MG63 (cell line): ENCODE measurements at regions not wholly inside any gene's neighbourhood (a gene's known extent, or its start where the extent isn't known, plus 50 kb on each side); places are given as distances from the start of the nearest gene placed in this dataset.
"Not testable (repeated sequence)": the region's sequence is repeated elsewhere in the genome, so short reads cannot be mapped to it uniquely, and the experiment has no call there.

Experiments used
- DNase-seq: peaks from one replicate; pipeline ENCODE4 v3.0.0-alpha.2; 2020
- H3K27me3 ChIP-seq: fragments of 250-450 bp; sonication (Bioruptor Pico); 2 replicates; pipeline ENCODE4 v1.5.1; 2020; ENCODE audit warnings: mild to moderate bottlenecking, moderate library complexity
- H3K36me3 ChIP-seq: fragments of 250-450 bp; sonication (Bioruptor Pico); 2 replicates; pipeline ENCODE4 v1.5.1; 2020; ENCODE audit warnings: mild to moderate bottlenecking, moderate library complexity
- H3K4me3 ChIP-seq: fragments of 250-450 bp; sonication (Bioruptor Pico); 2 replicates; pipeline ENCODE4 v1.5.1; 2020; ENCODE audit warnings: mild to moderate bottlenecking, moderate library complexity
- H3K9me3 ChIP-seq: fragments of 250-450 bp; sonication (Bioruptor Pico); 2 replicates; pipeline ENCODE4 v1.5.1; 2020; ENCODE audit warnings: mild to moderate bottlenecking, moderate library complexity

DNA sequence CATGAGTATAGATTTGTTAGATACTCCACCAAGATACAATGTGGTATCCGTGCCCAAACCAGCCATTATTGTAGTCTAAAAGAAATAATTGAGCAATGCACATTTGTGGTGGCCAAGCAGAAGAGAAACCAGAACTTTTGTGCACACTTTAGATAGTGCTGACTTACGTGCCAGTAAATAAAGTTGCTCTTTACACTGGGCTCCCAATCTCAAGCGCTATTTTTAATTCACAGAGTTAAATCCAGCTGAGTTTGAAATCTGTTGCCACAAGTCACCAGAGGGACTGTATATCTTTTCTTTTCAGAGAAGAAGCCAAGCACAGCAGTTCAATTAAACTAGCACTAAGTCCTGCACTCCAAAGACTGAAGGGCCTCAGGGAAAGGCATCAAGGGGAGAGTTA lies 680.4 kb downstream of the TDRD15 start:
- no peak for DNase-seq
- Histone ChIP-seq H3K9me3 (no peaks in the 10 kb centered on the region), H3K4me3 (no peak overlapping the region), H3K27me3 (no peaks in the 10 kb centered on the region), H3K36me3 (no peaks in the 10 kb centered on the region)

DNA sequence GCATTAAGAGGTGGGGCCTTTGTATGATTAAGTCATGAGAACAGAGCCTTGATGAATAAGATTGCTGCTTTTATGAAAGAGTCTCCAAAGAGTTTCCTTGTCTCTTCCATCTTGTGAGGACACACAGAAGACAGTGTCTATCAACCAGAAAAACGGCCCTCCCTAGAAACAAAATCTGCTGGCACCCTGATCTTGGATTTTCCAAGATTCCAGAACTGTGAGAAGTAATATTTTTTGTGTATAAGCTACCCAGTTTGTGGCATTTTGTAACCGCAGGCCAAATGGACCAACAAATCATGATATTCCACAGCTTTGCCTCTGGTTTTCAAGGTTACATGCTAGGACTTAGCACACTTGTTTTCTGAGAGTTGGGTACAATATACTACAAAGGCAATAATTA lies 687.8 kb downstream of the TDRD15 start:
- DNase-seq, result no peak
- no peak overlapping the region for H3K4me3 ChIP-seq
- no peaks in the 10 kb centered on the region for H3K9me3 ChIP-seq
- no peaks in the 10 kb centered on the region for H3K36me3 ChIP-seq
- no peaks in the 10 kb centered on the region for H3K27me3 ChIP-seq

DNA sequence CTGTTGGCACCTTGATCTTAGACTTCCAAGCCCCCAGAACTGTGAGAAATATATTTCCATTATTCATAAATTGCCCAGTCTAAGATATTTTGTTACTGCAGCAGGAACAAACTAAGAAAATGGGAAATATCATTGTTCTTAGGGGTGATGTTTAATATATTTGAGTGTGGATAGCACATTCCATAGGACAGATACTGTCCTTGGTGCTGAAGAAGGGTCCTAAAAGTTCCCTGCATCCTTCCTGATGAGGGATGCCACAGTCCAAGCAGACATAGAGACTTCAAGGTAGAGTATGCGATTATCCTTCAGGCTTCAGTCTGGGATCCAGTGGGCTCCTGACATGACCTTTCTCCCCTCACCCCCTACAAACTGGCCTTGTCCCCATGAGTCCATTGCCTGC lies 689.0 kb downstream of the TDRD15 start:
- Histone ChIP-seq H3K27me3 (no peaks in the 10 kb centered on the region), H3K36me3 (no peaks in the 10 kb centered on the region), H3K4me3 (no peak overlapping the region), H3K9me3 (no peaks in the 10 kb centered on the region)
- DNase-seq, result no peak

DNA sequence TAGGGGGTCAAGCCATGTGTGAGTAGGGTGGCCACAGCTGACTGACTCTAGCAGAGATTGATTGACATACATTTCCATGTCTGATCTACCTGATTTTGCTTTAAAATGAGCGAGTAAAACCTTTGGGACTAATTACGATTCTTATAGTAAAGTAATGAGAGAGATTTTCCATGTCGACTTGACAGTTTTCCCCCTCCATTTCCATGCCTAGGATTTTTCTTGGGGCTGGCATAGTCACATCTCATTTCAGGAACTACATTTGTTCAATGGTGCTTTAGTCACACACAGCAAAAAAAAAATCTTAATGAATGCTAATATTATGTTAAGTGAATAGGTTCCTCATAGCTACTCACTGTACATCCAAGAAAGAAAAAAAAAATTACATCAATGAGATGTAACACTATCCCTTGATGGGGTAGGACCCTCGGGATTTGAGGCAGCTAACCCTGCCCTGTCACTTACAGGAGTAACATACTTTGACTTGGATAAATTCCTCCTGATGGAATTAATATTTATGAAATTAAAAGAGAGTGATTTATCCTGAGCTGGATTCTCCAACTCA lies 690.9 kb downstream of the TDRD15 start:
- no peaks in the 10 kb centered on the region for H3K27me3 ChIP-seq
- no peak for DNase-seq
- no peak overlapping the region for H3K4me3 ChIP-seq
- H3K9me3 ChIP-seq, result no peaks in the 10 kb centered on the region
- no peaks in the 10 kb centered on the region for H3K36me3 ChIP-seq

DNA sequence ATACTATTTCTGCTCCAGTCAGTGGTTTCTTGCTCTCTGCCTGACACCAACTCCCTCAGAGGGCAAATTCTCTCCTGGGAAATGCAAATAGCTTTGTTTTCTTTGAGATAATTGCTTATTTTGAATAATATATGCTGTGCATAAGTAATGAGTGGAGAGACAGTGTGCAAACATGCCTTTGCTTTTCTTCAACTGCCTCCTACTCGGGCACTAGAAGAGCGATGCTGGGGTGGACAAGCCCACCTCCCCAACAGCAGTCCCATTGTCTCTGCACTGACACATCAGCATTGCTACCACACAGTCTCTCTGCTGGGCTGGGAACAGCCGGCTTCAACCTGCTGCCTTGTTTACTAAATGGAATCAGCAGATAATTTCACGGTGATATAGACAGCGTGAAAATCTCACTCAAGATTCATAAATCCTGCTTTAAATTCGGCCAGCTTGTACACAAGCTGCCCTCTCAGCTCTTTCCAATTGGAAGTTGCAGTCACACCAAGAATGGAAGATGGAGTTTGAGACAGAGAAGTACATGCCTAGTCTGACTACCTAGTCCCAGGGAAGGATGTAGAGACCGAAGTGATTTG lies 694.5 kb downstream of the TDRD15 start:
- H3K4me3 ChIP-seq, result no peak overlapping the region
- no peak for DNase-seq
- no peaks in the 10 kb centered on the region for H3K36me3 ChIP-seq
- H3K27me3 ChIP-seq, result no peaks in the 10 kb centered on the region
- no peaks in the 10 kb centered on the region for H3K9me3 ChIP-seq

DNA sequence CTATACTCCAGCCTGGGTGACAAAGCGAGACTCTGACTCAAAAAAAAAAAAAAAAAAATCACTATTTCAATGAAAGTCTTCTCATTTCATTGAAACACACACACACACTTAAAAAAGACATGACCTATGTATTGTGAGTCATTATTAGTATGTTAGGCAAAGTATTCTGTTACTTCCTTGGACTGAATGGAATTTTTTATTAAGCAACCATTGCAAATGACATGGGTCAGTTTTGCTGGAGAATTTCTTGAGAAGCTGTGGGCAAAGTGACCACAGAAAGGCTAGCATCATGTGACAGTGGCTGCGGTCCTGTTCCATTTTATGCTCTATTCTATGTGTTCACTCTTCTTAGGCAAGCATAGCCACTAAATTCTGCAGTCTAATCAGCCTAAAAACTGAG lies 695.7 kb downstream of the TDRD15 start:
- Histone ChIP-seq H3K27me3 (no peaks in the 10 kb centered on the region), H3K4me3 (no peak overlapping the region), H3K36me3 (no peaks in the 10 kb centered on the region), H3K9me3 (no peaks in the 10 kb centered on the region)
- no peak for DNase-seq

DNA sequence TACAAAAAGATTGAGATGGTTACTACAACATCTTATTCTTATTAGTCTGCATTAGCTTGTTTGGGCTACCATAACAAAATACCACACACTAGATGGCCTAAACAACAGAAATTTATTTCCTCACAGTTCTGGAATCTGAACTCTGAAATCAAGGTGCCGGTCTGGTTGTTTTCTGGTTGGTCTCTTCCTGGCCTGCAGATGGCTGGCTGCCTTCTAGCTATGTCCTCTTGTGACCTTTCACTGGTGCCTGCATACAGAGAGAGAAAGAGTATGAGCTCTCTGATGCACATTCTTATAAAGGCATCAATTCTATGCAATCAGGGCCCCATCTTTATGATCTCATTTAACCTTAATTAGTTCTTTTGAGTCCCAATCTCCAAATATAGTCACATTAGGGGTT lies 696.5 kb downstream of the TDRD15 start:
- no peaks in the 10 kb centered on the region for H3K9me3 ChIP-seq
- H3K4me3 ChIP-seq, result no peak overlapping the region
- H3K27me3 ChIP-seq, result no peaks in the 10 kb centered on the region
- H3K36me3 ChIP-seq, result no peaks in the 10 kb centered on the region
- no peak for DNase-seq

DNA sequence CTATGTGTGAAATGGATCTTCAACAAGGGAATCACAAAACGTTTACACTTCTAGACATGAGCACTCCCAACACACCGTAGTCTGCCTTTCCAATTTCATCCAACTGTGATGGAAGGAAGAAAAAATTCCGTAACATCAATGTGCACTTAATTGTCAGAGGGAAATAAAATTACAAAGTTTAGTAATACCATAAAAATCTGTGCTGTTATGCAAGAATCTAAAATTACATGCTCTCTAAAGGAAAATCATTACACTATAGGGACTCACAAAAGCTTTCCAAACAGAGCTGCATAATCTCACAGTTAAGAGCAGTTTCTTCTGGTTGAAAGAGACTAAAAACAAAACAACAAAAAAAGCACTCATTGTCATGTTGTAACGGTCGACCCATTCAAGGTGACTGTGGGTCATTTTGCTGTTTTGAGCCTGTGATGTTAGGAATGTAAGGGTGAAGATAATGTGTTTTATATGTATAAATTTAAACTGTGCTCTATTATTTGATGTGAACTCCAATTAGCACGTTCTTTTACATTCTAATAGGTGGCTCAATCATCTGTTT lies 698.0 kb downstream of the TDRD15 start:
- no peaks in the 10 kb centered on the region for H3K27me3 ChIP-seq
- no peak overlapping the region for H3K4me3 ChIP-seq
- H3K9me3 ChIP-seq, result no peaks in the 10 kb centered on the region
- H3K36me3 ChIP-seq, result no peaks in the 10 kb centered on the region
- DNase-seq, result no peak

DNA sequence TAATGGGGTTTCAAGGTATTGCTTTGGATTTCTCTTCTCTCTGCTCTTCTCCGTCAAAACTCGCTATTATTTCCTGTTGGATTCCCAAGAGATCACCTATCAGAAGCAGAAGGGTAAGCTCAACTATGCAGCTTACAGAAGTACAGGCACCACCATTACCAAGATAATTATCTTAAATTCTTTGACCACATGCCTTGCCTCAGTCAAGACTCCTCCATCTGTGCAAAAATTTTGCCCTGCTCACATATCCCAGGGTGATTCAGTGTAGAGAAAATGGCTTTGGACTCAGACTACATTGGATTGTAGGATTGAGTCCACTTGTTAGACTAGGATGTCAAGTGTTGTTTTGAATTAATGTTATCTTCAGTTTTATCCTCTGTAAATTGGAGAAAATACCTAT lies 698.7 kb downstream of the TDRD15 start:
- H3K9me3 ChIP-seq, result no peaks in the 10 kb centered on the region
- no peak overlapping the region for H3K4me3 ChIP-seq
- no peak for DNase-seq
- no peaks in the 10 kb centered on the region for H3K36me3 ChIP-seq
- H3K27me3 ChIP-seq, result no peaks in the 10 kb centered on the region

DNA sequence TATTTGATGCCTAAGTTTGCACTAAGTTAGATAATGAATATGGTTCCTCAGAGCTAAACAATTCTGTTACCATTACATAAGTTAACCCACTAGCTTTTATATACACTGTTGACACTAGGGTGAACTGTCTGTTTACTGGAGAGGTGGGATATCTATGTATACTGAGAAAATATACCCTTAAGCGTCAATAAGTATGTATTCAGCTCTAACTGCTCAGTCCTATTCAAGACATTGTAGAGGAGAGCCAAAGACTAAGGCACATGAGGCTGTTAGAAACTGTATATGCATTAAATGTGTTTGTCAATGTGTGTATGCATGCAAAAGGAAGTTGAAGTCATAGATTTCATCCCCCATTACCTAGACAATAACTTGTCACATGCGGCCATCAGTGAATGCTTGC lies 710.0 kb downstream of the TDRD15 start:
- no peak overlapping the region for H3K4me3 ChIP-seq
- H3K27me3 ChIP-seq, result no peaks in the 10 kb centered on the region
- H3K36me3 ChIP-seq, result no peaks in the 10 kb centered on the region
- H3K9me3 ChIP-seq, result no peaks in the 10 kb centered on the region
- no peak for DNase-seq

DNA sequence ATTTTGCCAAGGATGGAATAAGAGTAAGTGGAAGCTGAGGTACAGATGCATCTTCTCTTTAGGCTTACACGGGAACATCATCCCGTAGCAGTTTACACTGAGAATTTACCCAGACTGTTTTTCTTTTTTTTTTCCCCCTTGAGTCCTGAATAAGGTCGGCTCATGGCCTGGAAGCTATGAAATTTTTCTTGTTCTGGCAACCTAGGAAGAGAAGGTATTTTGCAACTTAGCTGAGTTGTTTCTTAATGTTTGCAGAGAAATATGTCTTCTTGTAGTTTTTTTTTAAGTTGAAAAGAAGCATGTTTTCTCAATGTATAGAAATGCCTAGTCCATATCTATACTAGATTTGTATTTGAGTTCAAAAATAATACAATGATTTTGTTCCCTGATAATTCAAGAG lies 712.5 kb downstream of the TDRD15 start:
- DNase-seq, result no peak
- H3K27me3 ChIP-seq, result no peaks in the 10 kb centered on the region

DNA sequence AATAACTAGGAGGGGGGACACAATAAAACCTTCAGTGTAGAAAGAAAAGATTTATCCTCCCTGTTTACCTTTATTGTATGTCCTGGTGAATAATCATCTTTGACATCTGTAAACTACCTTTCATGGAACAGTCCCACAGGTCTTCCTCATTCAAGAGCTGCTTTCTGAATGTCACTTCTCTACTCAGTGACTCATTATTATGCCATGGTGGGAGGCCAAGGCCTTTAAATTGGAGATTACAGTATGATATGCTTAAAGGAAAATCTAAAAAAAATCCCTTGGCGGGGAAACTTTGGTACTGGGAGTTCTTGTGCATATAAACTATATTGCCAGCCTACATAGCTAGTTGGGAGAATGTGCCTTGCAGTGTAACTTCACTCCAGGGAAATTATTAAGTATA lies 713.0 kb downstream of the TDRD15 start:
- H3K9me3 ChIP-seq, result no peaks in the 10 kb centered on the region
- no peaks in the 10 kb centered on the region for H3K36me3 ChIP-seq
- no peak overlapping the region for H3K4me3 ChIP-seq
- H3K27me3 ChIP-seq, result no peaks in the 10 kb centered on the region
- no peak for DNase-seq

More for the DNA sequence above, 712.5 kb downstream of the TDRD15 start:
- Histone ChIP-seq H3K4me3 (no peak overlapping the region), H3K36me3 (no peaks in the 10 kb centered on the region), H3K9me3 (no peaks in the 10 kb centered on the region)

DNA sequence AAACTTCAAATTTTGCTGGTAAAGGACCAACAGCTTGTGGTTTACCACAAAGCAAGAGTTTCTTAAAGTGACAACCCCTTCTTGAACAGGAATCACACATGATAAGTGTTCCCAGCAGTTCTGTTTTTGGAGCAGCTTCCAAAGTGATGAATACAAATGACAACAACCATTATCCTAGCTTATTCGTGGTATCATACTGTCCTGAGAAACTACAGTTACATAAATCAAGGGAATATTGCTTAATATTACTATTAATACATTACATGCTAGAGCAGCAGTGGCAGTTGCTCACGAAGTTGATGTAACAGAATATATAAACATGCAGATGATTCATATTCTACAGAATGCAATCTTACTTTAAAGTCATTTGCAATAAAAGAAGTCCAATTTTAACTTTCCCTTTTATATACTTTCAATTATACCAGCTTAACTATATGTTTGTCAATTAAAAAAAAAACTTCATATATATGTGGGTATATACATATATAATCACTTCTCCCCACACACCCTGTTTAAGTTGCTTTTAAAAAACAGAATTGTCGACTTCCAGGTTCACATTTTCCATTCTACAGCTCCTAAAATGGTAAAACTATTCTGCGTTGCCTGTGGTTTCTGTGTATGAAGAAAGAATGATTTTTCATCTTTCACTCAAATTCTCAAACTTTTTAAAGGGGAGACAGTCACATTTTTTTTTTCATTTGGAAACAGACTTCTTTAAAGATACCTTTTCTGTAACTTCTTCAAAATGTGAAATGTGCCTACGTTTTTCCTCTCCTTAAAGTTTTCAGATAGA lies 713.6 kb downstream of the TDRD15 start:
- no peak overlapping the region for H3K4me3 ChIP-seq
- DNase-seq, result peak; percentile 38
- H3K27me3 ChIP-seq, result no peaks in the 10 kb centered on the region
- H3K36me3 ChIP-seq, result no peaks in the 10 kb centered on the region
- no peaks in the 10 kb centered on the region for H3K9me3 ChIP-seq

DNA sequence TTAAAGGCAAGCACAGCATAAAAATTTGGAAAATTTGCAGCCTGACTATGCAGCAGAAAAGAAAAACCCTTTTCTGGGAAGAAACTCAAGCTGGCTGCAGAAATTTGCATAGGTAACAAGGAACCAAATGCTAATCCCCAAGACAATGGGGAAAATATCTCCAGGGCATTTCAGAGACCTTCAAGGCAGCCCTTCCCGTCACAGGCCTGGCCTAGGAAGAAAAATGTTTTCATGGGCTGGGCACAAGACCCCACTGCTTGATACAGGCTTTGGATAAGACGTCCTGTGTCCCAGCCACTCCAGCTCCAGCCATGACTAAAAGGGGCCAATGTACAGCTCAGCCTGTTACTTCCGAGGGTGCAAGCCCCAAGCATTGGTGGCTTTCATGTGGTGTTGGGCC lies 717.6 kb downstream of the TDRD15 start:
- H3K4me3 ChIP-seq, result no peak overlapping the region

DNA sequence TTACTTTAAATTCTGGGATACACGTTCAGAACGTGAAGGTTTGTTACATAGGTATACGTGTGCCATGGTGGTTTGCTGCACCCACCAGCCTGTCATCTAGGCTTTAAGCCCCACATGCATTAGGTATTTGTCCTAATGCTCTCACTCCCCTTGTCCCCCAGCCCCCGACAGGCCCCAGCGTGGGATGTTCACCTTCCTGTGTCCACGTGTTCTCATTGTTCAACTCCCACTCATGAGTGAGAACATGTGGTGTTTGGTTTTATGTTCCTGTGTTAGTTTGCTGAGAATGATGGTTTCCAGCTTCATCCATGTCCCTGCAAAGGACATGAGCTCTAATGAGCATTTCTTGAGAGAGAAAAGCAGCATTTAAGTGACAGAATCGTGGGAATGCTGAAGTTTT lies 726.6 kb downstream of the TDRD15 start:
- not testable (repeated sequence) for H3K9me3 ChIP-seq, DNase-seq, H3K4me3 ChIP-seq, H3K27me3 ChIP-seq, H3K36me3 ChIP-seq

More for the DNA sequence above, 717.6 kb downstream of the TDRD15 start:
- H3K36me3 ChIP-seq, result no peaks in the 10 kb centered on the region
- no peak for DNase-seq
- no peaks in the 10 kb centered on the region for H3K27me3 ChIP-seq
- no peaks in the 10 kb centered on the region for H3K9me3 ChIP-seq

DNA sequence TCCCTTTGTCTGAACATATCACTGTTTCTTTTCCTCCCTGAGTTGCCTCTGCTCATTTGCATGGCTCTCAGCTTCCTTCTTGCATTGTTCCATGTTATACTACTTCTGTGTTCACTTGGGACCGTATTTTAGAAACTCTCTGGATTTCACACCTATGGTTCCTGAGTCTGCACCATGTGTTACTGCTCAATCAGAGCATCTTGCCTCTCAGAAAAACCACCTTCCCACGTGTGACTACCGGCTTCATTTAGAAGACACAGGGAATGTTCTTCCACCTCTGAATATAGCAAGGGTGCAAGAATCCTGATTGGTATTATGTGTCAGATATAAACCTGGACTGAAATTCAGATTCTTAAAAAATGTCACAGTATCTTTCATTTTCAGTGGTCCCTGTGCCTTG lies 731.2 kb downstream of the TDRD15 start:
- H3K36me3 ChIP-seq, result no peaks in the 10 kb centered on the region
- H3K9me3 ChIP-seq, result no peaks in the 10 kb centered on the region
- no peak overlapping the region for H3K4me3 ChIP-seq
- no peak for DNase-seq
- no peaks in the 10 kb centered on the region for H3K27me3 ChIP-seq

DNA sequence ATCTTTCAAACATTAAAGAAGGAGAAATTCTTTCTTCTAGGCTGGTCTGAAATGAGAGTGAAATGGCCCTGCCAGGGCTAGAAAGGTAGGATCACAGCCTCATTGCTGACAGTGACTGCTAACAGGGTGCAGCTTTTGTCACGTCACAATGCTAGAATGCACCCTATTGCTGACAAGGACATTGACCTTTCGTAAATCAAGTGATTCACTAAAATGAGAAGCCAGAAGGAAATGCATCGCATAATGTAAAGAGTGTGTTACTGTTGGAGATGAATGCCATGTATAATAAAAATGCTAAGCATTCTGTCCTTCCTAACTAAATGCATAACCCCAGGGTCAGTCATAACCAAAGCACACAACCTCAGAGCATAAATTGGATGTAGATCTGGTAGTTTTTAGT lies 732.9 kb downstream of the TDRD15 start:
- Histone ChIP-seq H3K4me3 (no peak overlapping the region), H3K36me3 (no peaks in the 10 kb centered on the region), H3K27me3 (no peaks in the 10 kb centered on the region), H3K9me3 (no peaks in the 10 kb centered on the region)
- no peak for DNase-seq

DNA sequence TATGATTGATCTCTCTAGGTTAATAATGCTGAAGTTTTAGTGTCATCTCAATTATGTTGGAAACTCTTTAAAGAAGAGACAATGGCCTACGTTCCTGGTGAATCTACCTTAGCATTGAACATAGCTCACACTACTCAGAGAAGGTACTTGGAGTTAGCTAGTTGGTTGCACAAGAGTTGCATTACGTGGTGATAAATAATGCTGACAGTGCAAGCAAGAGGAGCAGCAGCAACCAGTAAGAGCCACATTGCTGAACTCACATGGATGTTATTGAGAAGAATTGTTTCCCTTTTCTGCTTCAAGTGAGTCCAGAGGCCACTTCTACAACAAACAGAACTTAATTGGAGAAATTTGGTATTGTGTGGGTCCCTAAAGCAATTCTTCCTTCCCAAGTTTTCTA lies 737.1 kb downstream of the TDRD15 start:
- no peak overlapping the region for H3K4me3 ChIP-seq
- H3K36me3 ChIP-seq, result no peaks in the 10 kb centered on the region
- no peaks in the 10 kb centered on the region for H3K9me3 ChIP-seq
- H3K27me3 ChIP-seq, result no peaks in the 10 kb centered on the region
- no peak for DNase-seq
